Prostate gland (tissue), 2 donors: ENCODE measurements at regions not wholly inside any gene's neighbourhood (a gene's known extent, or its start where the extent isn't known, plus 50 kb on each side); places are given as distances from the start of the nearest gene placed in this dataset.
A peak's percentile ranks its signal among the peaks of the same experiment; 100 is the strongest.

Experiments used
- DNase-seq: peaks from one replicate; pipeline ENCODE4 v3.0.0-alpha.2; 2019; ENCODE audit warnings: low spot score
- H3K27ac ChIP-seq, 2 donors: fragments of 200-600 bp; sonication (generic); 2 replicates each; pipeline ENCODE4 v1.5.1; 2017 to 2019
- H3K27me3 ChIP-seq: fragments of 200-600 bp; sonication (generic); replicated peaks from 2 replicates; pipeline ENCODE4 v1.5.1; 2019; ENCODE audit not compliant: insufficient read depth
- H3K36me3 ChIP-seq, 2 donors: fragments of 200-600 bp; sonication (generic); 1 replicate in 1 of 2; 2 replicates in 1 of 2; pipeline versions ENCODE4 v1.5.1 to v1.8.1; 2017 to 2019
- H3K4me1 ChIP-seq: fragments of 200-600 bp; sonication (generic); replicated peaks from 2 replicates; pipeline ENCODE4 v1.5.1; 2019
- H3K4me3 ChIP-seq, 2 donors: fragments of 200-600 bp; sonication (generic); 2 replicates each; pipeline ENCODE4 v1.5.1; 2017 to 2019
- H3K9me3 ChIP-seq: fragments of 200-600 bp; sonication (generic); 2 replicates; pipeline ENCODE4 v1.5.1; 2017
- POLR2A ChIP-seq: fragments of 450-650 bp; IDR thresholded peaks from one replicate; pipeline ENCODE4 v1.6.1; 2016; ENCODE audit warnings: antibody characterized with exemption, mild to moderate bottlenecking
- POLR2AphosphoS5 ChIP-seq: sonication (generic); formaldehyde crosslinking; IDR thresholded peaks from one replicate; pipeline ENCODE4 v1.6.1; 2017; ENCODE audit warnings: antibody characterized with exemption
- WGBS: methylation state at CpG from one replicate; pipeline ENCODE4 v1.1.5; 2018; 5-methylcytosine and 5-hydroxymethylcytosine counted together
- intact Hi-C: fragments of 100-400 bp; cut with DNase I; formaldehyde crosslinking; loops from one replicate; pipeline ENCODE4 v1.14.2; 2022
- TF ChIP-seq, protein P1 (sequence below), 4 experiments: fragments of 200-600 bp in 2 of 4; fragments of 450-650 bp in 2 of 4; sonication (generic) in 2 of 4; IDR thresholded peaks; 1 replicate in 3 of 4; 2 replicates in 1 of 4; pipeline ENCODE4 v1.5.1; 2016 to 2019; ENCODE audit warnings: antibody characterized with exemption in 4 of 4, mild to moderate bottlenecking in 2 of 4, moderate library complexity in 2 of 4

DNA sequence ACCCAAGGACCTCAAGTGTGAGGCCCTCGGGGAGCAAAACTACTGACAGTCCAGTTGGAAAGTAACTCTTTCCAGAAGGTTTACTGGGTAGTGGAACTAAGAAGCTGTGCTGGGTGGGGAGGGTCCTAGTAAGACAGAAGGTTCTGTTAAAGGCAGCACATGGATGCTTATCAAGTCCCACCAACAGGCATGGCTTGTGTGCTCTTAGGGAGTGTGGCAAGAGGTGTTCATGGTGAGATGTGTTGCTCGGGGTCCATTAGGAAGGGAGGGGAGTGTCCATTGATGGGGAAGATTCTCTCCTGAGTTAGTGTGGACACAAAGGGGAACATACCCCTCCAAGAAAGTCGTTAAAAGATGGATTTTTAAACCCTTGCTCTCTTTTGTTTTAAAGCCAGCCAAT, 120.6 kb downstream of the LY86 start:
- H3K9me3 ChIP-seq, result no peaks in the 10 kb centered on the region
- H3K4me3 ChIP-seq, result no peak overlapping the region
- H3K36me3 ChIP-seq, result no peaks in the 10 kb centered on the region
- no peaks in the 10 kb centered on the region for H3K27me3 ChIP-seq
- WGBS, result 85% methylated on average over 3 of the region's 3 CpGs
- no peak overlapping the region for H3K27ac ChIP-seq
- intact Hi-C loops, result no loop called here
- no peak for DNase-seq
- TF ChIP-seq, protein P1, sequence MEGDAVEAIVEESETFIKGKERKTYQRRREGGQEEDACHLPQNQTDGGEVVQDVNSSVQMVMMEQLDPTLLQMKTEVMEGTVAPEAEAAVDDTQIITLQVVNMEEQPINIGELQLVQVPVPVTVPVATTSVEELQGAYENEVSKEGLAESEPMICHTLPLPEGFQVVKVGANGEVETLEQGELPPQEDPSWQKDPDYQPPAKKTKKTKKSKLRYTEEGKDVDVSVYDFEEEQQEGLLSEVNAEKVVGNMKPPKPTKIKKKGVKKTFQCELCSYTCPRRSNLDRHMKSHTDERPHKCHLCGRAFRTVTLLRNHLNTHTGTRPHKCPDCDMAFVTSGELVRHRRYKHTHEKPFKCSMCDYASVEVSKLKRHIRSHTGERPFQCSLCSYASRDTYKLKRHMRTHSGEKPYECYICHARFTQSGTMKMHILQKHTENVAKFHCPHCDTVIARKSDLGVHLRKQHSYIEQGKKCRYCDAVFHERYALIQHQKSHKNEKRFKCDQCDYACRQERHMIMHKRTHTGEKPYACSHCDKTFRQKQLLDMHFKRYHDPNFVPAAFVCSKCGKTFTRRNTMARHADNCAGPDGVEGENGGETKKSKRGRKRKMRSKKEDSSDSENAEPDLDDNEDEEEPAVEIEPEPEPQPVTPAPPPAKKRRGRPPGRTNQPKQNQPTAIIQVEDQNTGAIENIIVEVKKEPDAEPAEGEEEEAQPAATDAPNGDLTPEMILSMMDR (IDR thresholded peaks at IDR 0.05), result no peak
- TF ChIP-seq POLR2A (no peak), POLR2AphosphoS5 (no peak)
- no peaks in the 10 kb centered on the region for H3K4me1 ChIP-seq

DNA sequence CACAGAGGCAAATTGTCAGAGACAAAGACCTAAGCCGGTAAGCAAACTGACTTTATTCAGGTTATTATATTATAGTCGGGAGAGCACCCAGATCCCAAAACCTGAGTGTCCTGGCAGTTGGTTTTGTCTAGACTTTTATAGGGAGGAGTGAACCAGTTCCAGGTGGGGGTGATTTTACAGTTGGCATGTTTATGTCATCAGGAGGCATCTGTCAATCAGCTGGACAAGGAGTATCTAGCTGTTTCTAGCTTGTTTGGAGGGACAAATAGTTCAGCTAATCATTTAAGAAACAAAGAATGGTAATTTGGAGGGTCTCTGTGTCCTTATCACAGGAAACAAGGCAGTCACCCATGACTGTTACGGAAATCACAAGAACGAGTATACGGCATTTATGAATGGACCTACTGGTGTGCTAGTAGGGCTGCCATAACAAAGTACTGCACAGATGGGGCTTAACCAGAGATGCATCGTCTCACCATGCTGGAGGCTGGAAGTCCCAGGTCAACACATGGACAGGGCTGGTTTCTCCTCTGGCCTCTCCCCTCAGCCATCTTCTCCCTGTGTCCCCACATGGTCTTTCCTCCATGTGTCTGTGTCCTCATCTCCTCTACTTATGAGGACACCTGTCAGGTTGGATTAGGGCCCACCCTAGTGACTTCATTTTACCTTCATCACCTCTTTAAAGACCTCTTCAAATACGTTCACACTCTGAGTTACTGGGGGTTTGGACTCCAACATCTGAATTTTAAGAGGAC, 122.7 kb downstream of the LY86 start:
- TF ChIP-seq POLR2AphosphoS5 (no peak), POLR2A (no peak)
- TF ChIP-seq, protein P1 (IDR thresholded peaks at IDR 0.05), result no peak
- H3K4me3 ChIP-seq, result no peak overlapping the region
- H3K9me3 ChIP-seq, result no peaks in the 10 kb centered on the region
- no peak overlapping the region for H3K27ac ChIP-seq
- H3K4me1 ChIP-seq, result no peaks in the 10 kb centered on the region
- DNase-seq, result no peak
- no peaks in the 10 kb centered on the region for H3K27me3 ChIP-seq
- intact Hi-C loops, result no loop called here
- WGBS, result 83% methylated on average over 7 of the region's 7 CpGs
- H3K36me3 ChIP-seq, result no peaks in the 10 kb centered on the region

DNA sequence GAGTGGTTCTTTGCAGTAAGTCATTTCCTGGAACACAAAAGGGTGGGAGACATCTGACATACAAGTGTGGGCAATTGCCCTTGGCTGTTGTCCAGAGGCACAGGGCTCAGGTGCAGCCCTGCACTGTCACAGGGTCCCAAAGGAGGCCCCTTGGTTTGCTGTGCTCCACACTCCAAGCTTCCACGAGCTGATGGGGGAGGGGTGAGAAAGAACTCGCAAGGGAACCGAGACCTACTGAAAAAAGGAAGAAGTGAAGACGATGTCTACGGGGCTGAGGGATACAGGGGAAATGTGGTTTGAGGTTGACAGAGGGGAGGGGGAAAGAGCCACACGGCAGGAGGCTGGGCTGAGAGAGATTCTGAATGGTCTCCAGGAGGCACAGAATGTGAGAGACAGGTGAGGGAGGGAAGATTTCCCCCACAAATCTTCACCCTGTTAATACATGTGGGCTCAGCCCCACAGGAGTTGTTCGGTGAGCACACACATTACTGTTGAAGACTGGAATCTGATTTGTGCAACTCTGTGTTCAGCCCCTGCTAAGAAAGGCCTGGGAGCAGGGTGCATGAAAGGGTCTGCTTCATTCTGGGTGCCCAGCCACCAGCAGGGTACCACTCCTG, 123.4 kb downstream of the LY86 start:
- H3K27ac ChIP-seq, result no peak overlapping the region
- intact Hi-C loops, result no loop called here
- no peaks in the 10 kb centered on the region for H3K9me3 ChIP-seq
- H3K27me3 ChIP-seq, result no peaks in the 10 kb centered on the region
- no peak overlapping the region for H3K4me3 ChIP-seq
- no peak for TF ChIP-seq POLR2A
- TF ChIP-seq POLR2AphosphoS5, result no peak
- TF ChIP-seq, protein P1 (IDR thresholded peaks at IDR 0.05), result no peak
- 71% methylated on average over 7 of the region's 7 CpGs for WGBS
- no peak for DNase-seq
- no peaks in the 10 kb centered on the region for H3K36me3 ChIP-seq
- no peaks in the 10 kb centered on the region for H3K4me1 ChIP-seq

DNA sequence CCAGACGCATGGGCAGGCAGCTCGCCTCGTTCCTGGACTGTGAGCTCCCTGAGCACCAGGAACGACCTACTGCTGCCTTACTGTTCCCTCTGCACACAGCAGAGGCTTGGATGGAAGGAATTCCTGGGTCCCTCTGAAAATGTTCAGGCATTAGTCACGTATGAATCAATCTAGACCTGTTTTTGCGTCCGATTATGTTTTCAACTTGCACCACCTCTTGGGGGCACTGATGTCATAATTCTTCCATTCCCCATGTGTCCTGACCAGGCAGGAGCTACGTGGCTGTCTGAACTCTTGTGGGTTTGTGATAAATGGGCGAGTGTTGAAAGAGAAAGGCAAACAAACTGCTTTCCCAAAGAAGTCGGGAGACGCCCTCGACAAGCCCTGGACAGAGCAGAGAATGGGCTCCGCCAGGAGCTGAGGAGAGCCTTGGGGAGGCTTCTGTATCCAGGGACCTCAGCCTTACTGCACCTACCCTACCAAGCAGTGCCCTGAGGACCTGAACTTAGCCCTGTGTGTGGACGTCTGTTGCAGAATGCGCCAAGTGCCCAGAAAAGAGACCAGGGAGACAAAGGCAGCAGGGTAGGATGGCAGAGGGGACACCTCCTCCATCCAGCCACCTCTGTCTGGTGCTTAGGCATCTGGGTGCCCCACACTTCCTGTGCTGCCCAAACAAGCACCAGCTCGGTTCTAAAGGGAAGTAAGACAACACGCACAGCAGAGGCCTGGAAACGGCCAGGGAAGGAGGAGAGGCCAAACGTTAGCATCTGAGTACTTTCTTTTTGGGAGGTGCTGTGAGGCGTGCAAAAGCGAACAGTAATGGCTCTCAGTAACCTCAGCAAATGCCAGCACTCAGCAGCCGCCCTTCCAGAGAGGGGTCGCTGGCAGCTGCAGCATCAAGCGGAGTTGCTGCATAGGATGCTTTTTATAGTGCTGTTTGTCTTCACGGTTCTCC, 124.2 kb downstream of the LY86 start:
- H3K27ac ChIP-seq, result peak overlapping the region in 1 of 2 donors; percentile 60
- H3K9me3 ChIP-seq, result no peaks in the 10 kb centered on the region
- H3K27me3 ChIP-seq, result no peaks in the 10 kb centered on the region
- no peaks in the 10 kb centered on the region for H3K4me1 ChIP-seq
- H3K36me3 ChIP-seq, result no peaks in the 10 kb centered on the region
- DNase-seq, result no peak
- TF ChIP-seq, protein P1 (IDR thresholded peaks at IDR 0.05), result peak in 1 of 4 experiments; percentile 15
- TF ChIP-seq POLR2A (no peak), POLR2AphosphoS5 (peak; percentile 7)
- intact Hi-C loops, result no loop called here
- WGBS, result 53% methylated on average over 25 of the region's 25 CpGs
- H3K4me3 ChIP-seq, result no peak overlapping the region
